Endothelial cell of umbilical vein (primary cell): ENCODE measurements at regions not wholly inside any gene's neighbourhood (a gene's known extent, or its start where the extent isn't known, plus 50 kb on each side); places are given as distances from the start of the nearest gene placed in this dataset.

Source experiments
- CTCF ChIP-seq, 2 donors: IDR thresholded peaks; 1 replicate in 1 of 2; 2 replicates in 1 of 2; pipeline ENCODE4 v1.5.1; 2011; ENCODE audit warnings: low read length in 2 of 2, mild to moderate bottlenecking in 2 of 2, moderate library complexity in 2 of 2, control low read depth in 1 of 2, inconsistent platforms in 1 of 2, low read depth in 1 of 2; ENCODE audit not compliant: insufficient read depth in 1 of 2; ENCODE audit errors: extremely low read depth in 1 of 2
- EZH2 ChIP-seq: IDR thresholded peaks from 2 replicates; pipeline ENCODE4 v1.6.1; 2012; ENCODE audit warnings: borderline replicate concordance, low read depth, mild to moderate bottlenecking, moderate library complexity, low read length, inconsistent platforms; ENCODE audit not compliant: severe bottlenecking
- FOS ChIP-seq: IDR thresholded peaks from 2 replicates; pipeline ENCODE4 v1.6.1; 2011; ENCODE audit warnings: mild to moderate bottlenecking, low read length, moderate library complexity, borderline replicate concordance; ENCODE audit not compliant: insufficient read depth
- JUN ChIP-seq: IDR thresholded peaks from 2 replicates; pipeline ENCODE4 v1.6.1; 2011; ENCODE audit warnings: borderline replicate concordance, low read depth; ENCODE audit not compliant: insufficient read length, insufficient read depth
- MAX ChIP-seq: IDR thresholded peaks from 2 replicates; pipeline ENCODE4 v1.6.1; 2011; ENCODE audit not compliant: insufficient read depth, insufficient read length
- POLR2A ChIP-seq: IDR thresholded peaks from 2 replicates; pipeline ENCODE4 v1.6.1; 2012; ENCODE audit warnings: low read depth, mild to moderate bottlenecking, control low read depth, low read length
- POLR2AphosphoS5 ChIP-seq: IDR thresholded peaks from 2 replicates; pipeline ENCODE4 v1.6.1; 2012; ENCODE audit warnings: low read depth, mild to moderate bottlenecking, control low read depth, low read length, moderate library complexity; ENCODE audit not compliant: insufficient read depth

GRCh38 chr14:30194741-30195148 is 267.1 kb upstream of the PRKD1 start:
- TF ChIP-seq EZH2: no peak
- no peak for TF ChIP-seq CTCF (IDR thresholded peaks at IDR 0.05; ENCODE audit: extremely low read depth in 1 of 2, insufficient read depth in 1 of 2, low read depth in 1 of 2, low read length in 2 of 2)
- TF ChIP-seq POLR2AphosphoS5: no peak
- TF ChIP-seq POLR2A: no peak
- TF ChIP-seq JUN: no peak
- no peak for TF ChIP-seq FOS
- no peak for TF ChIP-seq MAX
